ENCODE measurements at regions not wholly inside any gene's neighbourhood (a gene's known extent, or its start where the extent isn't known, plus 50 kb on each side); places are given as distances from the start of the nearest gene placed in this dataset.

DNA sequence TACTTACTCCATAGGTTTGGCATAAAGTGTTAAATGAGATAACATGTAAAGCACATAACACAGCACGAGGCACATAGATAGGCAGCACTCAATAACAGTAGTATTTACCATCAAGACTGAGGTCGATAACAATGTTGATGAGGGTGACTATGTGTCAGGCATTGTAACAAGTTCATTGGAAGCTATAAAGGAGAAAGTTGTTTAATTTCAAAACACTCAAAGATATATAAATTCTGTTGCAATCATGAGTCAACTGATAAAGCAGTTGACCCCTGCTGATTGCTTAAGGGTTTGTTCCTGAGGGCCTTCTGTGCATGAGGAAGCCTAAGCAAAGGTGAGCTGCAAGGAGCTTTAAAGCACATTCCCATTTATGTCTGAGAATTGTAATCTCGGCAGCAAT, 760.5 kb downstream of the SATB2 start:
- no peak for DNase-seq (ENCODE audit: low read depth in 4 of 6, low spot score in 6 of 6)
- WGBS (ENCODE audit: insufficient coverage): no CpG with 5 or more reads among the region's 3 CpGs

DNA sequence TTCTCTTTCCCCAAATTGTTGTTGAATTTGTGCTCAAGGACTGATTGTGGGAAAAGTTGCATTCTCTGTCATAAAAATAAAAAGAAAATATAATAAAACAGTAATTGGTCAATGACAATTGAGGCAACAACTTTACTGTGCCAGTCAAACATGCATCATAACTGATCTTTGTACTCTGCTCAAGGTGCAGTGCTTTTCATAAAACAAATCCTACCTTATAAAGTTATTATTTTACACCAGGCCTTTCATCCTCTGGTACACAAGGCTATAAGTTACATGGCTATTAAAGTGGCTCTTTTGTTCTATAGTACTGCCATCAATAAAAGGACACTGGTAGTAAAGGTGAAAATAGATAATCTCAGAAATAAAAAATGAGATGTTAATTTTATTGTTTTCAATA, 761.9 kb downstream of the SATB2 start:
- no peaks in the 10 kb centered on the region for H3K36me3 ChIP-seq (ENCODE audit: control insufficient read depth, insufficient read depth, low read length)
- H3K27ac ChIP-seq (ENCODE audit: low read depth, low read length): no peak overlapping the region
- H3K9me3 ChIP-seq (ENCODE audit: control insufficient read depth, insufficient read depth, low read length): no peaks in the 10 kb centered on the region
- H3K4me1 ChIP-seq (ENCODE audit: control insufficient read depth, insufficient read depth, low read length): no peaks in the 10 kb centered on the region
- no peaks in the 10 kb centered on the region for H3K27me3 ChIP-seq (ENCODE audit: control insufficient read depth, insufficient read depth, low read length)
- no peak overlapping the region for H3K4me3 ChIP-seq (ENCODE audit: low read depth, low read length)
- DNase-seq (ENCODE audit: low read depth in 4 of 6, low spot score in 6 of 6): no peak

More for the DNA sequence above, 760.5 kb downstream of the SATB2 start:
- H3K4me1 ChIP-seq (ENCODE audit: control insufficient read depth, insufficient read depth, low read length): no peaks in the 10 kb centered on the region
- no peaks in the 10 kb centered on the region for H3K27me3 ChIP-seq (ENCODE audit: control insufficient read depth, insufficient read depth, low read length)
- no peak overlapping the region for H3K4me3 ChIP-seq (ENCODE audit: low read depth, low read length)
- H3K9me3 ChIP-seq (ENCODE audit: control insufficient read depth, insufficient read depth, low read length): no peaks in the 10 kb centered on the region
- H3K27ac ChIP-seq (ENCODE audit: low read depth, low read length): no peak overlapping the region
- no peaks in the 10 kb centered on the region for H3K36me3 ChIP-seq (ENCODE audit: control insufficient read depth, insufficient read depth, low read length)

- DNase-seq (ENCODE audit: low read depth in 4 of 6, low spot score in 6 of 6): peak in 2 of 6 donors; percentile 2 to 18
- no peak overlapping the region for H3K27ac ChIP-seq (ENCODE audit: low read depth, low read length)
- no peak overlapping the region for H3K4me3 ChIP-seq (ENCODE audit: low read depth, low read length)
- H3K9me3 ChIP-seq (ENCODE audit: control insufficient read depth, insufficient read depth, low read length): peaks cover 3% of the 10 kb centered on the region
- H3K36me3 ChIP-seq (ENCODE audit: control insufficient read depth, insufficient read depth, low read length): no peaks in the 10 kb centered on the region
- no peaks in the 10 kb centered on the region for H3K4me1 ChIP-seq (ENCODE audit: control insufficient read depth, insufficient read depth, low read length)
- WGBS (ENCODE audit: insufficient coverage): 78% methylated on average over 5 of the region's 9 CpGs
- no peaks in the 10 kb centered on the region for H3K27me3 ChIP-seq (ENCODE audit: control insufficient read depth, insufficient read depth, low read length)
Measured at GRCh38 chr2:198692907-198693510, 764.7 kb downstream of the SATB2 start.

DNA sequence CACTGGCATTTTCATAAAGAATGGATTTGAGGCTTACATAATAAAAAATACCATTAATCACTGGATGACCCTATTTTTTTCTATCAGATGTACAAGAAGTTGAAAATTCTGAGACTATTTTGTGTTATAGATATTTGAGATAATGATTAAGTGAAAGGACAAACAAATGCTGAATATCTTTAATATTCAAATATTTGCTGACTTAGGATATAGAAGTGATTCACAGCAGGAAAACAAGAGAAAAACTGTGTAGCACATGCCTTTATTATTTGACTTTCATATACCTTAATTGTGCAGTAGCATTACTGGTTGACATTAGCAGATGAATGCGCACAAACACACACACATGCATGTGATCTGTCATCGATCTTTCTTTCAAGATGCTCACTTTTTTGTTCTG, 766.5 kb downstream of the SATB2 start:
- H3K36me3 ChIP-seq (ENCODE audit: control insufficient read depth, insufficient read depth, low read length): no peaks in the 10 kb centered on the region
- H3K27me3 ChIP-seq (ENCODE audit: control insufficient read depth, insufficient read depth, low read length): no peaks in the 10 kb centered on the region

DNA sequence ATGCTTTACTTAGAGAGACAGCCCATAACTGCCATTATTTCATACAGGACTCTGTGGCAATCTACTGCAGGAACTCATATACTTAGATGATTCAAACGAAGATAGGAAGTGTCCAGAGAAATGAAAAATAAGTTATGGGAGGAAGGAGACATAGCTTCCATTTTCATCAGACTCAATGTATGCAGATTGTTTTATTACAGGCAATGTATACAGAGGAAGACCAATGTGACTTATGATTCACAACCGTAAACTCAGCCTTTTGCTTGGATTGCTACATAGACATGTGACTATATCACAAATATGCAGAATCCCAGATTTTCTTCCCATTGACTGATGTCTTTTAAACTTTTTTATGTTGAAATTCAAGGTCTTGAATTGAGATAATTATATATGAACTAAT, 793.4 kb downstream of the SATB2 start:
- H3K9me3 ChIP-seq (ENCODE audit: control insufficient read depth, insufficient read depth, low read length): no peaks in the 10 kb centered on the region
- WGBS (ENCODE audit: insufficient coverage): no CpG with 5 or more reads among the region's 2 CpGs
- no peaks in the 10 kb centered on the region for H3K4me1 ChIP-seq (ENCODE audit: control insufficient read depth, insufficient read depth, low read length)
- no peak for DNase-seq (ENCODE audit: low read depth in 4 of 6, low spot score in 6 of 6)
- H3K27me3 ChIP-seq (ENCODE audit: control insufficient read depth, insufficient read depth, low read length): no peaks in the 10 kb centered on the region
- no peak overlapping the region for H3K27ac ChIP-seq (ENCODE audit: low read depth, low read length)
- H3K4me3 ChIP-seq (ENCODE audit: low read depth, low read length): no peak overlapping the region
- H3K36me3 ChIP-seq (ENCODE audit: control insufficient read depth, insufficient read depth, low read length): no peaks in the 10 kb centered on the region

More for the DNA sequence above, 766.5 kb downstream of the SATB2 start:
- WGBS (ENCODE audit: insufficient coverage): 100% methylated on average over 2 of the region's 2 CpGs
- peaks cover 3% of the 10 kb centered on the region for H3K9me3 ChIP-seq (ENCODE audit: control insufficient read depth, insufficient read depth, low read length)
- H3K4me1 ChIP-seq (ENCODE audit: control insufficient read depth, insufficient read depth, low read length): no peaks in the 10 kb centered on the region
- H3K4me3 ChIP-seq (ENCODE audit: low read depth, low read length): no peak overlapping the region
- DNase-seq (ENCODE audit: low read depth in 4 of 6, low spot score in 6 of 6): no peak
- no peak overlapping the region for H3K27ac ChIP-seq (ENCODE audit: low read depth, low read length)

DNA sequence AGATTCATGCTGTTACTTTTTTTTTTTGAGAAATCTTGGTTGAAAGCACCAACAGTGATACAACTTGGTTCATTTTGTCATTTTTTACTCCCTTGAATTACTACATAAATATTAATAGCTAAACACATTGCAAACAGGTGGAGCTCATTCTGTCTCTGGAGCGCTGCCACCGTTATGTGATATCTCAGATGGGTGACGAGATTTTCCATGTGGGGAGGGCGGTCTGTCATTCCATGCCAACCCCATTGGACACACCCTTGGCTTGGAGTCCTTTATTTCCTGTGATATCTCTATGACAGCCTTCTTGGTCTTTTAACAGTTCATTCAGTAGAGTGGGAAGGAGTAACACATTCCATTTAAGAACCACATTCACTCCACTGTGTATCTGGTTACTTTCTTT, 794.8 kb downstream of the SATB2 start:
- no peaks in the 10 kb centered on the region for H3K4me1 ChIP-seq (ENCODE audit: control insufficient read depth, insufficient read depth, low read length)
- H3K36me3 ChIP-seq (ENCODE audit: control insufficient read depth, insufficient read depth, low read length): no peaks in the 10 kb centered on the region
- no peaks in the 10 kb centered on the region for H3K9me3 ChIP-seq (ENCODE audit: control insufficient read depth, insufficient read depth, low read length)
- no CpG with 5 or more reads among the region's 4 CpGs for WGBS (ENCODE audit: insufficient coverage)
- H3K27ac ChIP-seq (ENCODE audit: low read depth, low read length): no peak overlapping the region
- no peaks in the 10 kb centered on the region for H3K27me3 ChIP-seq (ENCODE audit: control insufficient read depth, insufficient read depth, low read length)
- no peak overlapping the region for H3K4me3 ChIP-seq (ENCODE audit: low read depth, low read length)
- DNase-seq (ENCODE audit: low read depth in 4 of 6, low spot score in 6 of 6): peak in 1 of 6 donors; percentile 93

DNA sequence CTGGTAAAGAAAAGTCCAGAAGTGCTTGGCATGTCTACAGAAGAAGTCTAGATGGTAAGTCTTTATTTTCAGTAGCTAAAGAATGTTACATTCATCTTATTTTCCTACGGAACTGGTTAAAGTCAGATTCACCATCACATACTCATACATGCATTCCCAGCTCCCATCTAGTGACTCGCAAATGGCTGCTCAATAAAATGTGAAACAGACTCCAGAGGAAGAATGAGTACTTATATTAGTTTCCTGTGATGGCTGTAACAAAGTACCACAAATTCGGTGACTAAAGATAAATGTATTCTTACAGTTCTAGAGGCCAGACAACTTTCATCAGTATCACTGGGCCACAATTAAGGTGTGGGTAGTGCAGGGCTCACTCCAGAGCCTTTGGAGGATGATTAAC, 797.2 kb downstream of the SATB2 start:
- no peak overlapping the region for H3K27ac ChIP-seq (ENCODE audit: low read depth, low read length)
- DNase-seq (ENCODE audit: low read depth in 4 of 6, low spot score in 6 of 6): no peak
- H3K27me3 ChIP-seq (ENCODE audit: control insufficient read depth, insufficient read depth, low read length): no peaks in the 10 kb centered on the region
- H3K4me1 ChIP-seq (ENCODE audit: control insufficient read depth, insufficient read depth, low read length): no peaks in the 10 kb centered on the region
- WGBS (ENCODE audit: insufficient coverage): no CpG with 5 or more reads among the region's 3 CpGs
- no peak overlapping the region for H3K4me3 ChIP-seq (ENCODE audit: low read depth, low read length)
- H3K9me3 ChIP-seq (ENCODE audit: control insufficient read depth, insufficient read depth, low read length): no peaks in the 10 kb centered on the region
- H3K36me3 ChIP-seq (ENCODE audit: control insufficient read depth, insufficient read depth, low read length): no peaks in the 10 kb centered on the region

DNA sequence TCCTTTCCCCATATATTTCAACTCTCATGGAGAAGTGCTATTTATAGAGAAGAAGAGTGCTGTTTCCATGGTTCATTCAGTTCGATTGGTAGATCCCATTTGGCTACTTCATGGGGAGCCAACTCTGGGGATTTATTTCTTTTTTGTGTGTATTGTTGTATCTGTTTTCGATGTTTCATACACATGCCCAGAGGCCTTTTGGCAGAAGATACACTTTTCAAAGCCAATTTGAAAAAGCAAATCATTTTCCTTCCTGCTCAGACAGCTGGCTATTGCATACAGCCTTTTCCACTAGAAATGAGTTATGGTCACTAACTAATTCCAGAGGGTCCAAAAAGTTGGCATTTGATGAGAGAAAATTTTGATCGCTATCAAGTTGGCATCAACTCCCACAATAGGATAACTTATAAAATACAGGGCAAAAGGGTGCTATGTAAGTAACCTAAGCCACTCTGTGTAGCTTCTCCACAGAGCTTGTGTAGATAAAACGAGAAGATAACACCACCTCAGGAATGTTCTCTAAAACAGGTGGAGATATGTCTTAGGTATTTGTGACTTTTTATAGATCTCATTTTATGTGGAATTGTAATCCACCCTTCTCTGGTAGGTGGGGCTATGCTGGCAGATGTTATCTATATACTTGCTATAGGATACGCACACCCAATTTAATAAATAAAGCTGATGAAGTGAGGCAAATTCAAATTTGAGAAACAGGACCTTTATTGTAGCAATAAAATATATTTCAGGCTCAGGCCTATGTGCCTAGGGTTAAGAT, 798.5 kb downstream of the SATB2 start:
- Histone ChIP-seq H3K27me3 (ENCODE audit: control insufficient read depth, insufficient read depth, low read length) (no peaks in the 10 kb centered on the region), H3K27ac (ENCODE audit: low read depth, low read length) (no peak overlapping the region), H3K36me3 (ENCODE audit: control insufficient read depth, insufficient read depth, low read length) (no peaks in the 10 kb centered on the region), H3K9me3 (ENCODE audit: control insufficient read depth, insufficient read depth, low read length) (no peaks in the 10 kb centered on the region), H3K4me1 (ENCODE audit: control insufficient read depth, insufficient read depth, low read length) (no peaks in the 10 kb centered on the region), H3K4me3 (ENCODE audit: low read depth, low read length) (no peak overlapping the region)
- DNase-seq (ENCODE audit: low read depth in 4 of 6, low spot score in 6 of 6): peak in 3 of 6 donors; percentile 17 to 75 (median 74)
- WGBS (ENCODE audit: insufficient coverage): no CpG with 5 or more reads among the region's 5 CpGs

DNA sequence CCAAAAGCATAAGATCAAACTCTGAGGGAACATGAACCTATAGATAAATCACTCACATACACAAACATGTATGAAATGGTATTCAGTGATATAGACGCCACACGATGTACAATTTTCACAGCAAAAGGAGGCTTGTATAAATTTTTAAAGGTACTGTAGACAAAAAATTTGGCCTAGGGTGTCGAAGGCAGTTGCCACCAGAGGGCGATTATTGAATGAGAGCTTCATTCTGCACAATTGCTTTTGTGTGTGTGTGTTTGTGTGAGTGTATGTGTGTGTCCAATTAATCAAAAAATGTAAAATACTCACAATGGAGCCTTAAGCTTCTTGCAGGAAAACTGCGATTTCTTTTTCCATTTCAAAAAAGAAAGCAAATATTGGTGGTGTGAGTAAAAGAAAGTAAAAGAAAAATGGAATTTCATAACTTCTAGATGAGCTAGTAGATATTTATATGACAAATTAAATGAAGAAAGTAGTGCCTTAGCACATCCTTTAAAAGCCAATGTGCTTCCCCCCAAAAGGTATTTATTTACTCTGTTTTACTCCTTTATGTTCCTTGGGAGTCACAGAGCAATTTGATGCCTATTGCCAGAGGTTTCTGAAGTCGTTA, 800.1 kb downstream of the SATB2 start:
- Histone ChIP-seq H3K27me3 (ENCODE audit: control insufficient read depth, insufficient read depth, low read length) (no peaks in the 10 kb centered on the region), H3K27ac (ENCODE audit: low read depth, low read length) (no peak overlapping the region), H3K9me3 (ENCODE audit: control insufficient read depth, insufficient read depth, low read length) (no peaks in the 10 kb centered on the region), H3K4me1 (ENCODE audit: control insufficient read depth, insufficient read depth, low read length) (no peaks in the 10 kb centered on the region), H3K4me3 (ENCODE audit: low read depth, low read length) (no peak overlapping the region), H3K36me3 (ENCODE audit: control insufficient read depth, insufficient read depth, low read length) (no peaks in the 10 kb centered on the region)
- DNase-seq (ENCODE audit: low read depth in 4 of 6, low spot score in 6 of 6): peak in 2 of 6 donors; percentile 48 to 66
- 10% methylated on average over 2 of the region's 6 CpGs for WGBS (ENCODE audit: insufficient coverage)

GRCh38 chr2:198656869-198657268, 800.9 kb downstream of the SATB2 start:
- peak in 1 of 6 donors; percentile 5 for DNase-seq (ENCODE audit: low read depth in 4 of 6, low spot score in 6 of 6)
- Histone ChIP-seq H3K27ac (ENCODE audit: low read depth, low read length) (no peak overlapping the region), H3K9me3 (ENCODE audit: control insufficient read depth, insufficient read depth, low read length) (no peaks in the 10 kb centered on the region), H3K4me1 (ENCODE audit: control insufficient read depth, insufficient read depth, low read length) (no peaks in the 10 kb centered on the region), H3K4me3 (ENCODE audit: low read depth, low read length) (no peak overlapping the region), H3K27me3 (ENCODE audit: control insufficient read depth, insufficient read depth, low read length) (no peaks in the 10 kb centered on the region), H3K36me3 (ENCODE audit: control insufficient read depth, insufficient read depth, low read length) (no peaks in the 10 kb centered on the region)
- 57% methylated on average over 1 of the region's 2 CpGs for WGBS (ENCODE audit: insufficient coverage)

Measured in spinal cord (tissue), 9 donors.